CD4-positive, alpha-beta T cell (primary cell): ENCODE measurements at regions not wholly inside any gene's neighbourhood (a gene's known extent, or its start where the extent isn't known, plus 50 kb on each side); places are given as distances from the start of the nearest gene placed in this dataset.

Source experiments
- ATAC-seq: fragments of 200-7000 bp; cut with Tn5 transposase; one replicate; pipeline ENCODE4 v1.10.0; 2022; ENCODE audit warnings: mild to moderate bottlenecking; ENCODE audit not compliant: poor library complexity
- CTCF ChIA-PET: fragments of 350-600 bp; sonication (Branson Sonifier 250); formaldehyde crosslinking; loops from one replicate; lab custom pipeline; 2021; ENCODE audit warnings: antibody characterized with exemption, inconsistent platforms; lab: Charles Lee
- POLR2A ChIA-PET: fragments of 350-600 bp; sonication (Branson Sonifier 250); formaldehyde crosslinking; loops from one replicate; lab custom pipeline; 2021; ENCODE audit warnings: antibody characterized with exemption, inconsistent platforms; lab: Charles Lee
- DNase-seq, 14 experiments: peaks; one replicate each; pipeline ENCODE4 v3.0.0-alpha.2; 2013 to 2020; ENCODE audit warnings: mixed read lengths in 2 of 14
- H3K27ac ChIP-seq, 2 donors: one replicate each; pipeline versions ENCODE4 v1.5.1 to v1.7.0; 2013; ENCODE audit warnings: low read length in 2 of 2, low read depth in 1 of 2, mild to moderate bottlenecking in 1 of 2
- H3K27me3 ChIP-seq, 2 experiments: 1 replicate in 1 of 2; 2 replicates in 1 of 2; pipeline versions ENCODE4 v1.6.1 to v1.7.0; 2013; ENCODE audit warnings: low read length in 2 of 2, control low read depth in 1 of 2, mild to moderate bottlenecking in 1 of 2, moderate library complexity in 1 of 2; ENCODE audit not compliant: insufficient read depth in 2 of 2, control insufficient read depth in 1 of 2
- H3K36me3 ChIP-seq: one replicate; pipeline ENCODE4 v1.6.1; 2013; ENCODE audit warnings: low read length, control low read depth; ENCODE audit not compliant: insufficient read depth
- H3K4me1 ChIP-seq: one replicate; pipeline ENCODE4 v1.6.1; 2013; ENCODE audit warnings: low read length, control low read depth; ENCODE audit not compliant: insufficient read depth
- H3K4me3 ChIP-seq: one replicate; pipeline ENCODE4 v1.5.1; 2013; ENCODE audit warnings: mild to moderate bottlenecking, low read length, moderate library complexity
- H3K9me3 ChIP-seq, 2 experiments: 1 replicate in 1 of 2; 2 replicates in 1 of 2; pipeline versions ENCODE4 v1.6.1 to v1.7.0; 2013; ENCODE audit warnings: low read length in 2 of 2, mild to moderate bottlenecking in 2 of 2, control low read depth in 1 of 2, moderate library complexity in 1 of 2; ENCODE audit not compliant: control insufficient read depth in 1 of 2, insufficient read depth in 1 of 2
- H3K27ac Mint-ChIP-seq: one replicate; pipeline ENCODE4 v1.8.0; 2020; ENCODE audit warnings: mixed read lengths
- H3K27me3 Mint-ChIP-seq: one replicate; pipeline ENCODE4 v1.8.0; 2021; ENCODE audit warnings: mixed read lengths
- H3K36me3 Mint-ChIP-seq: one replicate; pipeline ENCODE4 v1.8.0; 2021; ENCODE audit warnings: low read depth, mixed read lengths
- H3K4me1 Mint-ChIP-seq: one replicate; pipeline ENCODE4 v1.8.0; 2021; ENCODE audit warnings: low read depth, mixed read lengths
- H3K4me3 Mint-ChIP-seq: one replicate; pipeline ENCODE4 v1.8.0; 2020; ENCODE audit warnings: mild to moderate bottlenecking, mixed read lengths
- H3K9me3 Mint-ChIP-seq: one replicate; pipeline ENCODE4 v1.8.0; 2020; ENCODE audit warnings: mixed read lengths
- CTCF ChIP-seq: fragments of 200-600 bp; IDR thresholded peaks from one replicate; pipeline ENCODE4 v1.8.0; 2022; ENCODE audit warnings: antibody characterized with exemption, mild to moderate bottlenecking
- intact Hi-C, 2 experiments: fragments of 100-400 bp; cut with DNase I in 1 of 2; cut with micrococcal nuclease in 1 of 2; formaldehyde crosslinking; loops; one replicate each; pipeline versions ENCODE4 v1.15.1 to v1.9.0; 2023 to 2025; cut with DNase I, micrococcal nuclease

- Mint-ChIP-seq H3K4me1 (no peaks in the 10 kb centered on the region), H3K36me3 (no peaks in the 10 kb centered on the region), H3K9me3 (peaks cover 3% of the 10 kb centered on the region), H3K4me3 (no peak overlapping the region), H3K27ac (no peak overlapping the region), H3K27me3 (no peaks in the 10 kb centered on the region)
- POLR2A ChIA-PET, result no interaction called here
- CTCF ChIA-PET, result no interaction called here
- Histone ChIP-seq H3K27ac (no peak overlapping the region), H3K27me3 (peaks cover 0 to 2% of the 10 kb centered on the region in 2 experiments), H3K4me3 (no peak overlapping the region), H3K9me3 (peaks cover 0 to 8% of the 10 kb centered on the region in 2 experiments), H3K4me1 (no peaks in the 10 kb centered on the region), H3K36me3 (no peaks in the 10 kb centered on the region)
- intact Hi-C loops, result no loop called here
- no peak for ATAC-seq
- DNase-seq, result no peak
- no peak for TF ChIP-seq CTCF
Measured at GRCh38 chr6:10098756-10099528, 315.9 kb downstream of the TFAP2A start.

DNA sequence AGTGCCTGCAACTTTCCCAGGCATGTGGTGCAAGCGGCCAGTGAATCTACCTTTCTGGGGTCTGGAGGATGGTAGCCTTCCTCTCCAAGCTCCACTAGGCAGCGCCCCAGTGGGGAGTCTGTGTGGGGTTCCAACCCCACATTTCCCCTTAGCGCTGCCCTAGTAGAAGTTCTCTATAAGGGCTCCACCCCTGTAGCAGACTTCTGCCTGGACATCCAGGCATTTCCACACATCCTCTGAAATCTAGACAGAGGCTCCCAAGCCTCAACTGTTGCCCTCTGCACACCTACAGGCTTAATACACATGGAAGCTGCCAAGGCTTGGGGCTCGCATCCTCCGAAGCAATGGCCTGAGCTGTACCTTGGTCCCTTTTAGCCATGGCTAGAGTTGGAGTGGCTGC, 321.6 kb downstream of the TFAP2A start:
- Histone ChIP-seq H3K9me3 (peaks cover 0 to 22% of the 10 kb centered on the region in 2 experiments), H3K27me3 (no peaks in the 10 kb centered on the region), H3K27ac (no peak overlapping the region), H3K4me3 (no peak overlapping the region), H3K36me3 (no peaks in the 10 kb centered on the region), H3K4me1 (no peaks in the 10 kb centered on the region)
- Mint-ChIP-seq H3K4me1 (no peaks in the 10 kb centered on the region), H3K9me3 (peaks cover 6% of the 10 kb centered on the region), H3K27me3 (no peaks in the 10 kb centered on the region), H3K36me3 (no peaks in the 10 kb centered on the region), H3K4me3 (no peak overlapping the region), H3K27ac (no peak overlapping the region)
- DNase-seq (no peak), ATAC-seq (no peak)
- ChIA-PET CTCF (no interaction called here), POLR2A (no interaction called here)
- TF ChIP-seq CTCF, result no peak
- intact Hi-C loops, result no loop called here

DNA sequence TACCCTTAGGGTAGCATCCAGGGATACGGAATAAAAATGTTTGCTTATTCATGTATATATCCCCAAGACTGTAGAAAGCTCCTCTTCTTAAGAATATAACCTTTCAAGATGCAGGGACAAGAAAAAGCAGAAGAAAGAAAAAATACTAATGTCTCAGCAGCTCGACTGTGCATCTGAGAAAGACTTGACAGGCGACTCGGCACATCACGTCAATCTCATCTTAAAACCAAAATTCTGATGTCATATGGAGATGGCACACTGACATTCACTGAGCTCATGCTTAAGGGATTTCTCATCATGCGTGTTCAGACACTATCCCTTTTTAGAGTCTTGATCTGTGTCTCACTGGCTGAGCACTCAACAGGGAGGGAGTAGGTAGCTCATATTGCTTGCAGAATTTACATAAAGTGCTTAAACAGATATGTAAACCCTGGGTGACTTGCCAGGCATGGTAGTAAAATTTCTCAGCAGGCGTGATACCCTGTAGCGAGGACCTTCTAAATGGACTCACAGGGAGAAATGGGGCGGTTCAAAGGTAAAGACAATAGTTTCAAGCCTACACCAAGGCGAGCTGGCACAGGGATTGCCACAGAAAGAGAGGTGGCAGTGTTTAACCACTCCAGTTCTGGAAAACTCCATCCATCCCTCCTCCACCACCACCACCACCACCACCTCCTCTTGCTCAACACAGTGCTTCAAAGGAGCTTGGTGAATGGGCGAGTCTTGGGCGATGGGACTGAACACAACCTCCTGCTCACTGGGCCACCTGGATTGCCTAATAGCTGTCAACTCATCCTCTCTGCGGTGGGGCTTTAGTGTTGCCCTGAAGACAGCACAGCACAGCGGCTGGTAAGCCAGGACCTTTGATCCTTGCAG, 330.5 kb downstream of the TFAP2A start:
- no peak for TF ChIP-seq CTCF
- Histone ChIP-seq H3K27ac (no peak overlapping the region), H3K4me3 (no peak overlapping the region), H3K9me3 (no peaks in the 10 kb centered on the region), H3K27me3 (no peaks in the 10 kb centered on the region), H3K36me3 (no peaks in the 10 kb centered on the region), H3K4me1 (no peaks in the 10 kb centered on the region)
- intact Hi-C loops, result no loop called here
- Mint-ChIP-seq H3K4me3 (no peak overlapping the region), H3K36me3 (no peaks in the 10 kb centered on the region), H3K27me3 (no peaks in the 10 kb centered on the region), H3K27ac (no peak overlapping the region), H3K4me1 (no peaks in the 10 kb centered on the region), H3K9me3 (no peaks in the 10 kb centered on the region)
- ChIA-PET CTCF (no interaction called here), POLR2A (no interaction called here)
- DNase-seq, result peak in 1 of 14 experiments; percentile 3
- ATAC-seq, result no peak
